Gastroesophageal sphincter (tissue), 3 donors: ENCODE measurements at regions not wholly inside any gene's neighbourhood (a gene's known extent, or its start where the extent isn't known, plus 50 kb on each side); places are given as distances from the start of the nearest gene placed in this dataset.

Experiments used
- EP300 ChIP-seq: sonication (generic); formaldehyde crosslinking; IDR thresholded peaks from one replicate; pipeline ENCODE4 v1.6.1; 2017; ENCODE audit warnings: antibody characterized with exemption, mild to moderate bottlenecking
- POLR2A ChIP-seq, 2 donors: fragments of 450-650 bp; IDR thresholded peaks; one replicate each; pipeline ENCODE4 v1.6.1; 2017; ENCODE audit warnings: antibody characterized with exemption in 2 of 2, mild to moderate bottlenecking in 2 of 2, moderate library complexity in 1 of 2
- TF ChIP-seq, protein P1 (sequence below), 4 experiments: fragments of 200-600 bp in 2 of 4; fragments of 450-650 bp in 2 of 4; sonication (generic) in 1 of 4; IDR thresholded peaks; one replicate each; pipeline ENCODE4 v1.5.1; 2017 to 2019; ENCODE audit warnings: antibody characterized with exemption in 4 of 4, mild to moderate bottlenecking in 2 of 4, moderate library complexity in 2 of 4

GRCh38 chr13:106941779-106942178, 373.8 kb upstream of the ARGLU1 start:
- TF ChIP-seq EP300 (no peak), POLR2A (IDR thresholded peaks at IDR 0.05) (no peak)
- TF ChIP-seq, protein P1, sequence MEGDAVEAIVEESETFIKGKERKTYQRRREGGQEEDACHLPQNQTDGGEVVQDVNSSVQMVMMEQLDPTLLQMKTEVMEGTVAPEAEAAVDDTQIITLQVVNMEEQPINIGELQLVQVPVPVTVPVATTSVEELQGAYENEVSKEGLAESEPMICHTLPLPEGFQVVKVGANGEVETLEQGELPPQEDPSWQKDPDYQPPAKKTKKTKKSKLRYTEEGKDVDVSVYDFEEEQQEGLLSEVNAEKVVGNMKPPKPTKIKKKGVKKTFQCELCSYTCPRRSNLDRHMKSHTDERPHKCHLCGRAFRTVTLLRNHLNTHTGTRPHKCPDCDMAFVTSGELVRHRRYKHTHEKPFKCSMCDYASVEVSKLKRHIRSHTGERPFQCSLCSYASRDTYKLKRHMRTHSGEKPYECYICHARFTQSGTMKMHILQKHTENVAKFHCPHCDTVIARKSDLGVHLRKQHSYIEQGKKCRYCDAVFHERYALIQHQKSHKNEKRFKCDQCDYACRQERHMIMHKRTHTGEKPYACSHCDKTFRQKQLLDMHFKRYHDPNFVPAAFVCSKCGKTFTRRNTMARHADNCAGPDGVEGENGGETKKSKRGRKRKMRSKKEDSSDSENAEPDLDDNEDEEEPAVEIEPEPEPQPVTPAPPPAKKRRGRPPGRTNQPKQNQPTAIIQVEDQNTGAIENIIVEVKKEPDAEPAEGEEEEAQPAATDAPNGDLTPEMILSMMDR (IDR thresholded peaks at IDR 0.05) = no peak
